SKM-1 treated with dmso at 0.1 percent for 144 hours (cell line): ENCODE measurements at regions not wholly inside any gene's neighbourhood (a gene's known extent, or its start where the extent isn't known, plus 50 kb on each side); places are given as distances from the start of the nearest gene placed in this dataset.

Source experiments
- DNase-seq: peaks from one replicate; lab custom pipeline; 2025; ENCODE audit not compliant: unreplicated experiment; lab: John Stamatoyannopoulos, UW

- DNase-seq = no peak
Observed at GRCh38 chr20:7029019-7029418, 261.5 kb downstream of the BMP2 start.

GRCh38 chr20:7031222-7031621 is 263.7 kb downstream of the BMP2 start:
- no peak for DNase-seq

- DNase-seq = no peak
Observed at GRCh38 chr20:7038029-7038428, 270.5 kb downstream of the BMP2 start.

- DNase-seq = no peak
Observed at GRCh38 chr20:7057611-7058010, 290.1 kb downstream of the BMP2 start.

GRCh38 chr20:7078804-7079203 is 311.3 kb downstream of the BMP2 start:
- DNase-seq = no peak

- no peak for DNase-seq
Observed at GRCh38 chr20:7080472-7080871, 313.0 kb downstream of the BMP2 start.

GRCh38 chr20:7085467-7085866 is 318.0 kb downstream of the BMP2 start:
- no peak for DNase-seq

GRCh38 chr20:7087803-7088202 is 320.3 kb downstream of the BMP2 start:
- peak; percentile 11 for DNase-seq

- no peak for DNase-seq
Observed at GRCh38 chr20:7090001-7090400, 322.5 kb downstream of the BMP2 start.

- DNase-seq = no peak
Observed at GRCh38 chr20:7090811-7091210, 323.3 kb downstream of the BMP2 start.

GRCh38 chr20:7091655-7092054 is 324.2 kb downstream of the BMP2 start:
- no peak for DNase-seq

GRCh38 chr20:7094438-7094997 is 327.0 kb downstream of the BMP2 start:
- no peak for DNase-seq

- DNase-seq = no peak
Observed at GRCh38 chr20:7106910-7107309, 339.4 kb downstream of the BMP2 start.

- DNase-seq = no peak
Observed at GRCh38 chr20:7108929-7109328, 341.4 kb downstream of the BMP2 start.

- DNase-seq = no peak
Observed at GRCh38 chr20:7113577-7114466, 346.3 kb downstream of the BMP2 start.

GRCh38 chr20:7123457-7123856 is 356.0 kb downstream of the BMP2 start:
- no peak for DNase-seq

- DNase-seq = no peak
Observed at GRCh38 chr20:7124120-7124519, 356.6 kb downstream of the BMP2 start.

- DNase-seq = no peak
Observed at GRCh38 chr20:7136886-7137285, 369.4 kb downstream of the BMP2 start.

- no peak for DNase-seq
Observed at GRCh38 chr20:7137395-7138151, 370.1 kb downstream of the BMP2 start.

- no peak for DNase-seq
Observed at GRCh38 chr20:7144464-7144863, 377.0 kb downstream of the BMP2 start.

GRCh38 chr20:7146552-7147219 is 379.2 kb downstream of the BMP2 start:
- no peak for DNase-seq
